ENCODE measurements at regions not wholly inside any gene's neighbourhood (a gene's known extent, or its start where the extent isn't known, plus 50 kb on each side); places are given as distances from the start of the nearest gene placed in this dataset.

GRCh38 chr2:120425014-120425413, 79.1 kb downstream of the INHBB start:
- Mint-ChIP-seq H3K4me3 (ENCODE audit: low read depth, unreplicated experiment) (no peak overlapping the region), H3K9me3 (ENCODE audit: low read depth, unreplicated experiment) (no peaks in the 10 kb centered on the region), H3K27ac (ENCODE audit: unreplicated experiment) (no peak overlapping the region), H3K27me3 (ENCODE audit: unreplicated experiment) (peaks cover 92% of the 10 kb centered on the region), H3K4me1 (ENCODE audit: low read depth, unreplicated experiment) (no peaks in the 10 kb centered on the region), H3K36me3 (ENCODE audit: insufficient read depth, unreplicated experiment) (no peaks in the 10 kb centered on the region)
- no peak for TF ChIP-seq CTCF (IDR thresholded peaks at IDR 0.05; ENCODE audit: unreplicated experiment)
- DNase-seq, result no peak
- CTCF ChIA-PET, result no interaction called here
- intact Hi-C loops (cut with micrococcal nuclease; ENCODE audit: unreplicated experiment), result no loop called here
- BruUV-seq (replicated peaks), result no TSS peak

- no peaks in the 10 kb centered on the region for H3K4me1 Mint-ChIP-seq (ENCODE audit: low read depth, unreplicated experiment)
- CTCF ChIA-PET, result no interaction called here
Measured at GRCh38 chr2:120428748-120429147, 82.8 kb downstream of the INHBB start.

GRCh38 chr2:120429586-120430500, 83.9 kb downstream of the INHBB start:
- Mint-ChIP-seq H3K4me1 (ENCODE audit: low read depth, unreplicated experiment) (no peaks in the 10 kb centered on the region), H3K36me3 (ENCODE audit: insufficient read depth, unreplicated experiment) (no peaks in the 10 kb centered on the region), H3K27ac (ENCODE audit: unreplicated experiment) (no peak overlapping the region), H3K27me3 (ENCODE audit: unreplicated experiment) (peaks cover 76% of the 10 kb centered on the region), H3K4me3 (ENCODE audit: low read depth, unreplicated experiment) (no peak overlapping the region), H3K9me3 (ENCODE audit: low read depth, unreplicated experiment) (no peaks in the 10 kb centered on the region)
- CTCF ChIA-PET, result no interaction called here
- no peak for DNase-seq
- intact Hi-C loops (cut with micrococcal nuclease; ENCODE audit: unreplicated experiment), result no loop called here
- BruUV-seq (replicated peaks), result no TSS peak
- no peak for TF ChIP-seq CTCF (IDR thresholded peaks at IDR 0.05; ENCODE audit: unreplicated experiment)

More at GRCh38 chr2:120428748-120429147, 82.8 kb downstream of the INHBB start:
- Mint-ChIP-seq H3K36me3 (ENCODE audit: insufficient read depth, unreplicated experiment) (no peaks in the 10 kb centered on the region), H3K9me3 (ENCODE audit: low read depth, unreplicated experiment) (no peaks in the 10 kb centered on the region), H3K27me3 (ENCODE audit: unreplicated experiment) (peaks cover 86% of the 10 kb centered on the region), H3K4me3 (ENCODE audit: low read depth, unreplicated experiment) (no peak overlapping the region), H3K27ac (ENCODE audit: unreplicated experiment) (no peak overlapping the region)
- no peak for TF ChIP-seq CTCF (IDR thresholded peaks at IDR 0.05; ENCODE audit: unreplicated experiment)
- BruUV-seq (replicated peaks), result no TSS peak
- intact Hi-C loops (cut with micrococcal nuclease; ENCODE audit: unreplicated experiment), result no loop called here
- DNase-seq, result no peak

GRCh38 chr2:120430501-120430830, 84.5 kb downstream of the INHBB start:
- Mint-ChIP-seq H3K4me1 (ENCODE audit: low read depth, unreplicated experiment) (no peaks in the 10 kb centered on the region), H3K9me3 (ENCODE audit: low read depth, unreplicated experiment) (no peaks in the 10 kb centered on the region), H3K27ac (ENCODE audit: unreplicated experiment) (no peak overlapping the region), H3K4me3 (ENCODE audit: low read depth, unreplicated experiment) (no peak overlapping the region), H3K36me3 (ENCODE audit: insufficient read depth, unreplicated experiment) (no peaks in the 10 kb centered on the region), H3K27me3 (ENCODE audit: unreplicated experiment) (peaks cover 71% of the 10 kb centered on the region)
- no TSS peak for BruUV-seq (replicated peaks)
- intact Hi-C loops (cut with micrococcal nuclease; ENCODE audit: unreplicated experiment), result no loop called here
- DNase-seq, result no peak
- no peak for TF ChIP-seq CTCF (IDR thresholded peaks at IDR 0.05; ENCODE audit: unreplicated experiment)
- CTCF ChIA-PET, result no interaction called here

Data from Calu3 (cell line).